Nucleus accumbens (tissue), 56 donors: ENCODE measurements at regions not wholly inside any gene's neighbourhood (a gene's known extent, or its start where the extent isn't known, plus 50 kb on each side); places are given as distances from the start of the nearest gene placed in this dataset.
A peak's percentile ranks its signal among the peaks of the same experiment; 100 is the strongest.

ENCODE experiments used
- DNase-seq, 56 donors: peaks; one replicate each; lab custom pipeline; 2025; lab: John Stamatoyannopoulos, UW

DNA sequence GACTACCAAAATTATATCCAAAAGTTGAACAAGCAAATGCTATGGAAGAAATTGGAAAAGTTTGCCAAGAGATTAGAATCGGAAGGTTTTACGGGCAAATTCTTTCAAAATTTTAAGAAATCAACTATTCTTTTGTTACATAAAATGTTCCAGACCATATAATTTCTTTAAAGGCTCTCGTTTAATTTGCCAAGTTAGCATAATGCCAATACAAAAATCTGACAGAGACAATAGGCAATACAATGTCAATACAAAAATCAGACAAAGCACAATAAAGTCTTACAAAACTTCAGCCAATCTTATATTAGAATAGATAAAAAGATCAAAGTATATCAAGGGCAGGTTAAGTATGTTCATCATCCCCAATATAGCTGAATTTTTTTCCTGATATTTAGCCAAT is 224.2 kb downstream of the BCL11A start:
- no peak for DNase-seq

- DNase-seq = no peak
Observed at GRCh38 chr2:60324536-60324935, 228.9 kb downstream of the BCL11A start.

- DNase-seq = no peak
Observed at GRCh38 chr2:60321816-60322215, 231.6 kb downstream of the BCL11A start.

DNA sequence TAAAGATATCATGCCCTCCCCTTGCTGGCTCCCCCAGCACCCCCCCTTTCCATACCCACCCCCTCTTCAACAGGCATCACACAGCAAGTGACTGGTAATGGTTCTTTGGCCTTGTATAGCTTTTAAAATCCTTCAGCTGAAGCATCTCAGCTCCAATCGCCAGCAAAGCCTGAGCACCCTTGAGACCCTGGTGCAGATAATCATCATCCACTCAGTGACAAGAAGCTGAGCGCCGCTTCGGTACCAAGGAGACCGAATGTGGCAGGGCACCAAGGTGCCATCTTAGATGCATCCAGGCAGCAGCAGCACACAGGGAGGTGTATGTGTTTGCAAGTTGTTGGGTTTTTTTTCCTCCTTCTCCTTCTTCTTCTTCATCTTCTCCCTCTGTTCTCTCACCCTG is 232.7 kb downstream of the BCL11A start:
- no peak for DNase-seq

DNA sequence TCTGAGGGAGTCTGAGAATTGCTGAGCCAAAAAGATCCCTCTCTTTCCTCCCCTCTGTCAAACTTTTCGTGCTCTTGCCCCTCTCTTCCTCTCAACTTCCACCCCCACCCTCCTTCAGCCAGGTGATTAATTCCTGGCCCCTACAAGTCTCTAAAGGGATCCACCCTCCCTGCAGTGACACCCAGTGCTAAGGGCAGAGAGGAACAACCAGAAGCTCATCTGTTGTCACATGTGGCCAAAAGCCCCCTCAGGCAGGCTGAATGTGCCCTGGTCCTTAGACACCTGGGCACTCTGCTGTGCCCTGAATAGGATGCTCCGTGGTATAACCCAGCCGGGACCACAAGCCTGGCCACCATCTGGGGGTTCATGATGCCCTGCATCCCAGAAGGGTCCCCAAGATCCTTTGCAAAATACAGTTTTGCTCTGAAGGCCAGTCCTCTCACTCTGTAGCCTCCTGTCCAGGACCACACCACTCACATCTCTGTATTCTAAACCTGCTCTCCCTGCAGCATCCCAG is 234.4 kb downstream of the BCL11A start:
- DNase-seq = no peak

DNA sequence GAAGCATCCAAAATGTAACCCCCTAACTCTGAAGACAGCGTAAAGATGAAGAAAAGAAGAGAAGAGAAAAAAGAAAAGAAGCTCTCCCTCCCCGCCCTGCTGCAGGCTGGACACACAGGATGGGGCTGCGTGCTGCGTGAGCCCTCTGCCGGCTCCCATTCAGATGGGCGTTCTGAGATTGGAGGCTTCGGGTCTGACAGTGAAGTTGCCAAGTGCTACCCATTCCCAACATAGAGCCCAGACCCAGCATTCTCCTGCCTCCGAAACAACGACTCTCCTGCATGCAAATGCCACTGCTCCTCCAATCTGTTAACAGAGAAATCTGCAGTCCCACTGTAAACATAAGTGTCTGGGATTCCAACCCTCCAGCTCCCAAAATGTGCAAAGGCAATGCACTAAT is 234.9 kb downstream of the BCL11A start:
- peak in 10 of 56 donors; percentile 6 to 44 (median 24) for DNase-seq

GRCh38 chr2:60317844-60318243 is 235.6 kb downstream of the BCL11A start:
- DNase-seq = no peak

DNA sequence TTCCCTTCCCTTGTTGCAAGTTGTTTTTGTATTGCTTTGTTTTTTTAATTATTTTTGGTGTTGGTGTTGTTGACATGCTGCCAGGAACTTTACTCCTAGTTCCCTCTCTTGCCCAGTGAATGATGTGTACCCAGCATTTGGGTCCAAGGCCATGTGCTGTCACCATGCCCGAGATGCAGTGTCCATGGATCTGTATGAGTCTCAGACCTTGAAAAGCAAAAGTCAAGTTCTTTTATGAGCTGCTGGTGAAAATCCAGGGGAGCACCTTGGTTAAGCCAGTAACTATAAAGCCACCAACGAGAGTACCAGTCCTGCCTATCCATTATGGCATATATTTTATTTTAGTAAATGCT is 236.4 kb downstream of the BCL11A start:
- no peak for DNase-seq

DNA sequence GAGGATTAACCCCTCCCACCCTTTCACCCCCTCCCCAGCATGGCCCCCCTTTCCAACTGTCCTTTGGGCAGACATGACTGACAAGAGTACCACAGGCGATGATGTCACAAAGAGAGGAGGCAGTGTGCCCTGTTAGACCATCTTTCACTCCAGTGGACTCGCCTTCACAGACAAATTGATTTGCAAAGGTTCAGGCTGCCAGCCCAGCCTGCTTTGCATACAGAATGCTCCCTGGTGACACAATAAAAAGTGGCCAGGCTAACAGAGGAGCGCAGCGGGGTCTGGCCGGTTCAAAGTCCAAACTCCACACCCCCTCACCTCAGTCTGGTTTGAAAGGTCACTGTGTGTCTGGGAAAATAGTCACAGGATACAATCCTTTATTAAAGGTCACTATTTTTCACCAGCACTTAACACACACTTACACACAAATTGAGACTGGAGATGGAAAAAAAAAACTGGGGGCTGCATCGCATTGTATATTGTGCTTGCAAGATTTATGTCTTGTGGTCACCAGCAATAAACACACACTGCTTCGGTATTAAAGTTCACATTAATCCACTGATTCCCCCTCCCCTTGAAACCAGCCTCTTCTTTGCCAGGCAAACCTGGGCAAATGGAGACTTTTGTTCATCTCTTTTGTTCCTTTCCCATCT is 236.9 kb downstream of the BCL11A start:
- DNase-seq = peak in 1 of 56 donors; percentile 15

DNA sequence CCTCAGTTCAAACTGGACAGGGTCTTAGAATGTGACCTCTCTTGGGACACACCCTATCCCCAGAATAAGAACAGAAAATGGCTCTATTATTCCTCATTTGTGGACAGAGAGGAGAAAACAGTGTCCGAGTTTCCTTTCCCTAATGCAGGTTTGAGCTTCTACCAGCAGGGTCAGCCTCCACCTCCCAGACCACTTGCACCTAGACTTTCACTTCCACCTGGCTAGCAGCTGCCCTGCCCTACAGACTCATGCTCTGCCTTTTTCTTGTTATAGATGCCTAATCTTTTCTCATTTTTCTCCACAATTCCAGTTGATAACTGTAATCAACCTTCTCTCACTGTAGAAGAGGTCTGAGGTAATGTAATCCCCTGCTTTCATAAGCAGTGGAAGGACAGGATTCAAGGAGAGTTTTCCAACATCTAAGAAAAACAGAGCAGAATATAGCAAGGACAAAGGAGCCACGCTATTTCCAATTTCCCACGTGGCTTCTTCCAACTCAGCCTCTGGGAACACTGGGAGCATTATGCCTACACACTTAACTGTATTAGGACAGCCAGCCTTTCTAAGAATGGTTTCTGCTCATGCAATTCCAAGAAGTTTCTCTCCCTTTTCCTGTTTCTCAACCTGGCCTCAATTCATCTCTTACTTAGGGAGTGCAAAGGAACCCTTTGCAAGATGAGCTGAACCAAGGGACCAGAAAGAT is 239.8 kb downstream of the BCL11A start:
- no peak for DNase-seq

- DNase-seq = no peak
Observed at GRCh38 chr2:60312618-60313017, 240.8 kb downstream of the BCL11A start.

DNA sequence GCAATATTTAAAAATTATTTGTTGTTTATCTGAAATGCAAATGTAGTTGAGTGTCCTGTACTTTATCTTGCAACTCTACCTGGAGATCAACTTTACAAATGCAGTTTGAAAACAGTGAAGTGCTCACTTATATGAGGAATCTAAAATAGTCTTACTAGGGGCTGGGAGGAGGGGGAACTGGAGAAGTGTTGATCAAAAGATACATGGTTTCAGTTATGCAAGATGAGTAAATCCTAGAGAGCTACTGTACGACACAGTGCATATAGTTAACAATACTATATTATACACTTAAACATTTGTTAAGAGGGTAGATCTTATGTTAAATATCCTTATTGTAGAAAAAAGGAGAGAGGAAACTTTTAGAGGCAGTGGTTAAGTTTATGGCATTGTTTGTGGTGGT is 241.9 kb downstream of the BCL11A start:
- no peak for DNase-seq

DNA sequence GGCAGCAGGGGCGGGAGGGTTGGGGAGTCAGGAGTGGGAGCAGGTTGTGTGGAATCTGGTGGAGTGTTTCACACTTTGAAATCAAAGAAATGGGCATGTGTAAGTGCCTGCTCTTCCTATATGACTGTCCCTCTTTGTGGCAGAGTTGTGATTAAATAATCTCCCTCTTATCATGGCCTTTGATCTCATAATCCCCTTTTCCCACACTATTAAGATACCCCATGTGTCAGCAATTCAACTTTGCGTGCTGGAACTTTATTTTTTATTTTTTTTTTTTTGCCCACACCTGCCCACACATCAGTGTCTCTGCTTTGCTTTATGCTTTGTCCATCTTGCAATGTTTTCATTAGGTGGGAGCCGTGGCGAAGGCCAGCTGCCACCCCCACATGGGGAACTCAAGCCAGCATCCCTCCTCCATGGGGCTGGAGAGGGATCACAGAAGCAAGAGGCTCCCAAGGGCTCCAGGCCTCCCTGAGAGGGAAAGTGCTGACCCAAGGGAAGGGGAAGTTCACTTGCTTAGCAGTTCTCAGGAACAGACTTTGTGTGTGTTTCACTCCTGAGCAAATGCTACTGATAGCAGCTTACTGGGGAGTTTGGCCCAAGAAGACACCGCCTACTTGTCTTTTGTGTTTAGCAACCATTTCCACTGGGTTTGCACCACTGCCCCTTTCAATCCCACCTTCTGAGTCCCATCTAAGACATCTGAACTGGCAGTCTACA is 243.4 kb downstream of the BCL11A start:
- DNase-seq = no peak

DNA sequence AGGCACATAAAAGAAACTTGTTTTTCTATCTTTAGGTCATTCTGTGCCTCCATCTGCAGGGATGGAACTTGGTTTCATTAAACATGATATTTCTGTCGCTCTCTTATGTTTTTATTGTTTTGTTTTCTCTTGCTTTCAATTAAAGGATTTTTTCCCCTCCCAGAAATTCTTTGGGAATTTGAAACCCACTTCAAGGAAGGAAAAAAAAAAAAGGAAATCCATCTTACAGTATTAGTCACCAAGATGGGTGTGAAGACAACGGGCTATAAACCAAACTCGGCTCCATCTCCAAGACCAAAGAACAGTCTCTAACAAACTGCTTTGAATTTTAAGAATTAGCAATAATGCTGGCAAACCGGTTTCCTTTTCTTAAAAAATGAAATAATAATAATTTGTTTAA is 244.1 kb downstream of the BCL11A start:
- no peak for DNase-seq

DNA sequence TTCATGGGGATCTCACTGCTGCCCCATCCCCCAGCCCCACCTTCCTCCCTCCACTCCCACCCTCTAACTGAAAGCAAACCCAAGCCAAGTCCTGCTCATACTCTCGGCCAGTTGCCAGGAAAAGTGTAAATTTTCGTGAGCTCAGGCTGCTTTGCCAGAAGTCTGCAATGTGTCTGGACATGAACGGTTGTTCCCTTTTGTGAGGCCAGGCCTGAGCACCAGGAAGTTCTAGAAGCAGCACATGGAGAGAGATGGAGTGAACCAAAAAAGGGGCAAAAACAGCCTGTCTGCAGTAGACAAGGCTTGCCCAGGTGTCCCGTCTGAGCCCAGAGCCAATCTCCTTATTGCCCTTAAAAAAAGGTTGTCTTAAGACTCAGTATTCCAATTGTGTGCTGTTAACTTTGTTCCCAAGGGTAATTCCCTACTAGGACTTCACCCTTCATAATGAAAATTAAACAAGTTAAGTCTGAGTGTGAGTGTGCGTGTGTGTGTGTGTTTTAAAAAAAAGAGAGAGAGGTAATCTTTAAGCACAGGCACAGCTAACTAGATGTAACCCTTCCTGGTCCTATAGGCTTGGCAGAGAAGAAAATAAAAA is 247.1 kb downstream of the BCL11A start:
- no peak for DNase-seq

GRCh38 chr2:60303680-60304079 is 249.8 kb downstream of the BCL11A start:
- no peak for DNase-seq

DNA sequence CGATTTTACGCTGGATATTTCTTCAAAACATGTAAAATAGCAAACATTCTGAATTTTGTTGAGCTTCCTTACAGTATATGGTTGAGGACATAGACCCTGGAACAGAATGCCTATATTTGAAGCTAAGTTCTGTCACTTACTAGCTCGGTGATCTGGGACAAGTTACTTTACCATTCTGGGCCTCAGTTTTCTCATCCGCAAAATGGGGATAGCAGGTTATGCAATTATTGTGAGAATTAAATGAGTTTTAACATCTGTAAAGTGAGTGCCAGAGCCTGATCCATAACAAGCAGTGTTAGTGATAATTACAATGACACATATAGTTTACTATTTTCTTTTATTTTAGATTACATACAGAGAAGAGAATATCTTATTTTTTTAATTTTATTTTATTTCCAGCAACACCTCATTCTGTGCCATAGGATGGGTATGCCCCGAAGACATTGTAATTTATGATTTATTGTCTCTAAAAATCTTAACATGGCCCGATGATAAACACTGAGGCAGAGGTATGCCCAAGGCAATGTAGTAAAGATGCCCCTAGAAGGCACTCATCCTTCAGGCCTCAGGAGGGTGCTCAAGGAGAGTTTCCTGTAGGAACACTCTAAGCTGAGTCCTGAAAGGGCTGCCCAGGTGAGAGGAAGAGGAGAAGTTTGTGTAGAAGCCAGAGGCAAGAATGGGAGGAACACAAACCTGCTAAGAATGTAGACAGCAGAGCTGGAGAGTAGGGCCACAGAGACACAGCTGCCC is 250.9 kb downstream of the BCL11A start:
- no peak for DNase-seq

DNA sequence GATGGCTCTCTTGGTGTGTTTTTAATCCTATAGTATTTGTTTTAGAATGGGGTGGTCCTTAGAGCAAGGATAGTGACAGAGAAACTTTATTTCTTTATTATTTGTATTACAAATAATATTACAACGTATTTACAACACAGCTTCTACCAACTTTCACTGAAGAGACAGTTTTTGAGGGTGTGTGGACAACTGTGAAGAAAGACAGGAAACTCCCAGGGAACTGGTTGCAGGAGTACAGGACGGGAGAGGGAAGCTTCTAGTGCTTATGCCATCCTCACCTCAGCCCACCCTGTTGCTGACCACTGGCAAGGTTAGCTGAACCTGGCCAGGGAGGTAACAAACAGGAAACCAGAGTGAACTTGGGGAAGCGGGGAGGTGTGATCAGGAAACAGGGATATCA is 251.7 kb downstream of the BCL11A start:
- no peak for DNase-seq

- DNase-seq = no peak
Observed at GRCh38 chr2:60299179-60299578, 254.3 kb downstream of the BCL11A start.

GRCh38 chr2:60298006-60298696 is 255.3 kb downstream of the BCL11A start:
- no peak for DNase-seq
